ENCODE measurements at regions not wholly inside any gene's neighbourhood (a gene's known extent, or its start where the extent isn't known, plus 50 kb on each side); places are given as distances from the start of the nearest gene placed in this dataset.

DNA sequence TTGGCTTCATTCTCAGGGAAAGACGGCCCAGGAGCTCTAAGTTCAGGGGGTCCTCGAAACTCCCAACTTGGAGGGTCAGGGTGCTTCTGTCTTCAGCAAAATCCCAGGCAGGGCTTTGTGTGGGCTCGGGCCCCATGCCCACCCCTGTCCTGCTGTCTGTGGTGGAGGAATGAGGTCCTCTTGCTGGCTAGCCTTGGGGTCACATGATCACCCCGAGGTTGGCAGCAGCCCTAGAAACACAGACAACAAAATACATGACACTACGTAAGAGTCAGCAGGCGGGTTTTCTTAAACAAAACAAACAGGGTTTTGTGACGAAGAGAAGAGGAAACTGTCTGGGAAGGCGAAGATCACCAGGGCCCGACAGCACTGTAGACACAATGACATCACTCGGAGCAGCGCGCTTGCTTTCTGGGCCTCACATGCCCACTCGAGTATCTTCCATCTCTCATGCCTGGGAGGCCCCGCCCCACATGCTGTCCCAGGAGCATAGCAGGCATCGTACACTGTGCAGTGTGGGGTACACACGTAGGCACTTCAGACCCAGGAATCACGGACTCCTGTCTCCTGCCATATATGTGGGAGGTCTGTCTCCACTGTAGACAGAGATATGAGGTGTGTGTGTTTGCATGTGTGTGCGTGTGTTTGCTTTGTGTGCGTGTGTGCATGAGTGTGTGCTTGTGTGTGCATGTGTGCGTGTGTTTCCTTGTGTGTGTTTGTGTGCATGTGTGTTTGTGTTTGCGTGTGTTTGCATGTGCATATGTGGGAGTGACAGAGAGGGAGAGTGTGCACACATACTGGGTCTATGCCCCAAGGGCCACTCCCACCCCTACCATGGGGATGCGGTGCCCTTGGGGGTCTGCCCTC lies 94.7 kb downstream of the SIK1 start:
- DNase-seq, result peak; percentile 93

DNA sequence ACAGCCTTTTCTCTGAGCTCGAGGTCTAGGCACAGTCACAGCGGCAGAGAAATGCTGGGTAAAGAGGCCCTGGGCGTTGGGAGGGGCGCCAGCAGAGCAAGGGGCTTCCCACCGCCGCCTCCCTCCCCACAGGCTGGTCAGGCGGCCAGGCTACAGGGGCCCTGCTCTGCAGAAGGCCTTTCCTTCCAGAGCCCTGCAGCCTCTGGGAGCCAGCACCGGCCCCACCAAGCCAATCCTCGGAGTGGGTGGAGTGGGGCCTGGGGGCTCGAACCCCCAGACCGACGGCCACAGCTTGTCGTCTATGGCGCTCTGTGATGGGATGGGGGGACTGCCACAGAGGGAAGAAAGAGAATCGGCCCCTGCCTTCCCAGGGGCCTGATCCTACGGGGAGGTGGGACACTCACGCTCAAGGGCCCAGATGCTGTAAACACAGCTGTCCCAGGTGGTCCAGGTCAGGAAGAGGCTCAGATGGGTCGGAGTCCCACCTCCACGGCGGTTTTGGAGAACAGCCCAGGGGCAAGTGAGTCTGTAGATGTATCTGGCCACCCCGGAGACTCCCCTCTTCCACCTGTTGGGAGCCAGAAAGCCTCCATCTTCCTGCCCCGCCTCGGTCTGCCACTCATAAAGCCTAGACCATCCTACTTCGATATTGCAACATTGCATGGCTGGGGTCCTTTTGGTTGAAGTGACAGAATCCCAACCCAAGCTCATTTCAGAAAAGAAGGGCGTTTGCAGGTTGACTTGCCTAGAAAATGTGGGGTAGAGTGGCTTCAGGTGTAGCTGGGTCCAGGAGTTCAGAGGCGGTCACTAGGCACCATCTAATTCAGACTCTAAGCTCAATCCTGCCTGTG lies 95.6 kb downstream of the SIK1 start:
- DNase-seq, result no peak

DNA sequence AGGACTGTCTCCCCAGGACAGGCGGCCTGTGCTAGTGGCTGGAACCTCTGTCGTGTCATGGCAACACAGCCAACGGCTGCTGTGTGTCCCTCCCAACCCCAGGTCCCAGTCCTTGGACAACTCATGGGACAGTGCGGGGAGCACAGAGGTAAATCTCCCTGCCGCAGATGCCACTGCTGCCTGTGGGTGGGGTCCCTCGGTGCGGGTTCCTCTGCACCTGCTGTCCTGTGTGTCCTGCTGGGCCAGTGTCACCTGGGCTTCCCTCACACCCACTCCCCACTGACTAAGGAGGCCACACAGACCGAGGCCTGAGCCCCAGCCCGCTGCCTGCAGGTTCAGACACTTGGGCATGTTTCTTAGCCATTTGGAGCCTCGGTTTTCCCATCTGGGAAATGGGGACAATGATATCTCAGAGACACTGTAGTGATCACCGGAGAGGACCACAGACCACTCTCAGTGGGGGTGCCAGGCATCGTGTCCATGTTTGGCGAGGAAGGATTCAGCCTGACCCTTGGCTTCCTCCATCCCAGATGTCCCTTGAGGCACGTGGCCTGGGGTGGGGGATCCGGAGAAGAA lies 96.5 kb downstream of the SIK1 start:
- no peak for DNase-seq

DNA sequence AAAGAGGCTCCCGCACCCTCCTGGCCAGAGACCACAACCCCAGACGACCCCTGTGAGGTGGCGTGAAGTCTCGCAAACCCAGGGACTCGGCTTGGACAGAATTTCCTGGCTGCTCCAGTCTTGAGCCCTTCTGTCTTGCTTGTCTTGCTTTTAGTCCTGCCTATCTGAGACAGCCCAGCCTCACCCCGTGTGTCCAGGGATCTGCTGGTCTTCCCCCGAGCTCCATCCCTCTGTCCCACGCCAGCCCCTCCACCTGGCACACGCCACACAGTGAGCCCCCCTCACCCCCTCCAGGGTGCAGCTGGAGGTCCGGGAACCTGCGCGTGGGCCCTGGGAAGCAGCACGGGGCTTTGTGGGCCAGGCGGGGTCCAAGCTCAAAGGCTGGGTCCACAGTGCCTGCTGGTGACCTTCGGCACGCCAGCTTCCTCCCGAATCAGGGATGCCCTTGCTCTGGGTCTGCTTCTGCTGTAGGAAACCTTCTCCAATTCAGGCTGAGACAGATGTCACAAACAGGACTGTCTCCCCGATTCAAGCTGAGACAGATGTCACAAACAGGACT lies 97.1 kb downstream of the SIK1 start:
- DNase-seq, result no peak

DNA sequence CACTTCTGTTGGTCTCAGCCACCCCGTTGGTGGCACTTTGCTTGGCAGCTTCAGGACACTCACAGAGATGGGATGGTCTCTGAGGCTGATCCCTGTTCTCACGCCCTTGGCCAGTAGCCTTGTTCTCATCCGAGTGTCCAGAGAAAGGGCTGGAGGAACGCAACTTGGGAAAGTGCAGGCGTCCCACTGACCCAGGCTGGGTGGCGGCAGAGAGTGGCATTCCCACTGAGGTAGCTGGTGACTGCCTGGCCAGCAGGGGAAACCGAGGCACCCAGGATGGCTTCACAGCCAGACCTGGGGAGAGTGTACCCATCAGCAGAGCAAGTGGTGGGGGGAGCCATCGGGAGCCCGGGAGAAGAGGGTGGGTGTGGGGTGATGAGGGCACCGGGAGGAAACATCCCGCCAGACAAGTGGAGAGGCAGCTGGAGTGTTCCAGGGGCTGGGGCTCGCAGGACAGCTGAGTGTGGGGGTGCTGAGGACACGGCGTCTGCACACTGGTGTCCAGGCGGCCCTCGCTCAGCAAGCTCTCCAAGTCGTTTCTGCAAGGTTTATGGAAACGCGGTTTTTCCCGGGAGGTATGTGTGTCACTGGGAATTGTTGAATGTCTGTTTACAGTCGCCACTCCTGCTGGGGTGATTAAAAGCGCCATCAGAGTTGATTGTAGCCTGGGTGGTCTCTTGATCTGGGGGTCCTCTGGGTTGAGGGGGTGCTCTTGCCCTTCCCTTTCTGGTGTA lies 97.8 kb downstream of the SIK1 start:
- DNase-seq, result no peak

DNA sequence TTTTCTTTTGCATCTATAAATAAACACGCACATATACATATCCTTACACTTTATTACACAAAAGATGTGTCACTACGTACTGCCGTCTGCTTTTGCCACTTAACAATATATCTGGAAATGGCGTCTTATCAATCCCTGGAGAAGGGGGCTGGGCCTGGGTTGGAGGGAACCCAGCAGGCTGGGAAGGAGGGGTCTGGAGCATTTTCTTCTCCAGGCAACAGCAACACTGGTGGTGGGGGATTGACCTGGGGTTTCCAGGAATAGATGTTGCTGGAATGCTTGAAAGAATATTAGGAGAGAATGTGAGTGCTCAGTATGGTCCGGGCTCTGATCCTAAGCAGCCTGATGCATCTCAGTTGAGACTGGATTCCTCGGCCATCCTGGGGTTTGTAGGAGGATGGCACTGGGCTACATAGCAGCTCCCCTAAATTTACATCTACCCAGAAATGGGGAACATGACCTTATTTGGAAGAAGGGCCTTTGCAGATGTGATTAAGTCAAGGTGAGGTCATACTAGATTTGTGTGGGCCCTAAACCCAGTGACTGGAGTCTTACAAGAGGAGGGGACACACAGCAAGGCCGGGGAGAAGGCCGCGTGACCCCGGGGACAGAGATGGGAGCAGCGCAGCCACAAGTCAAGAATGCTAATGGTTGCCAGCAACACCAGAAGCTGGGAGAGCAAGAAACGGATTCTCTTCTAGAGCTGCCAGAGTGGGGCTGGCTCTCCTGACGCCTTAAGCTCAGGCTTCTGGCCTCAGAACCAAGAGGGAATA lies 98.6 kb downstream of the SIK1 start:
- DNase-seq, result no peak

DNA sequence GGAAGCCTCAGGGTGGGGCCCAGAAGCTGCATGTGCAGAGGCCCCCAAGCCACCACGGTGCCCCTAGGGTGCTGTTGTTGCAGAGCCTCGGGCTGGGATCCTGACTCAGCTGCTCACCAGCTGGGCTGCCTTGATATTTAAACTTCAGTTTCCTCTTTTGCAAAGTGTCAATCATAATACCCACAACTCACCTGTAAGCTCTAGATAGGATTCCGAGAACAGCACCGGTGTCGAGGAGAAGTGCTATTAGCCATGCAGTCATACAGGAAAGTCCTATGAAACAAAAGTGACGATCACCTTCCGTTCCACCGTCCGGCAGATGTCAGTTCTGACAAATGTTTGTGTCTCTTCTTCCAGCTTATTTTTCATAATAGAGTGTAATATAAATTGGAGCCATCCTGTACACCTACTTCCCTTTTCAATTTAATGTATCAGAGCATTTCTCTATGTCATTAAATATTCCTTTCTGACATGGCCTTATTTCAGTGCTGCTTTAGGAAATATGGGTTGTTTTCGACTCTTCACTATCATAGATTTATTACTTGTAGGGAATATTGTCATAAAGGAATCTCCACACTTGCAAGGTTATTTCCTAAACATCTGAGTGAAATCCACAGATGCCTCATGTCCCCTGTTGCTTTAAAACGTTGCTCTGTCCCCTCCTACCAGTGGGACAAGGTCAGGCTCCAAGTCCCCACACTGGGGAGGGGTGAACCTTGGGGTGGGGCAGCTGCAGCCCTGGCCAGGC lies 100.8 kb downstream of the SIK1 start:
- DNase-seq, result no peak

DNA sequence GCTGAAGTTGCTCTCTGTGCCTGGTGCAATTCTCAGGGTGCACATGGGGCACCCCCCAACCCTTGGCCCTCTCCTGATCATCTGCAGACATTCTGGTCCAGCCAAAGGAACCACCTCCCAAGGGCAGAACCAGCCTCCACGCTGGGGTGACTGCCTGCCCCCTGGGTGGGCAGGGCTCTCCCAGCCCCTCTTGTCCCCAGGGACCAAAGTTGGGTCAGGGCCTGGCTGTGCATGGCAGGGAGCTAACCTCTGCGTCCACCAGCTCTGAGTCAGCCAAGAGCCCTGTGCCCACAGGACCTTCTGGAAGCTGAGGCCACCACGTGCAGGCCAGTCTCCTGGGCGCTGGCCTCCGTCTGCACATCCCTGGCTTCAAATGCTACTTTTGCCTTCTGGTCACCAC lies 101.9 kb downstream of the SIK1 start:
- no peak for DNase-seq

DNA sequence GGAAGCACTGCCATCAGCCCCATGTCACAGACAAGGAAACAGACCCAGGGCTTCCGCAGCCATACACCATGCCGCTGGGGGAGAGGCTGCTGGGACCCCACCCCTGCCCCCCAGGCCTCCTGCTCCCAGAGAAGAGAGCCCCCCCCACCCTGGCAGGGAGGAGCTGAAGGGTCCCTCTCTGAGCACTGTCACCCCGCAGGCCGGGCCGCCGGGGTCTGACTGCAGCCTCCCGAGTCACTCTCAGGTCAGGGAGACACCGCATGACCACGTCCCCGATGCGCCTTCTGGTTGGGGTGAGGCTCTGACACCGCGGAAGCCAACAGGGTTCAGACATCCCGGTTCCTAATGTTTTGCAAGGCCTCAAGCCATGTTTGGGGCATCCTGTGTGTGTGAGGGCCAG lies 102.3 kb downstream of the SIK1 start:
- DNase-seq, result no peak

DNA sequence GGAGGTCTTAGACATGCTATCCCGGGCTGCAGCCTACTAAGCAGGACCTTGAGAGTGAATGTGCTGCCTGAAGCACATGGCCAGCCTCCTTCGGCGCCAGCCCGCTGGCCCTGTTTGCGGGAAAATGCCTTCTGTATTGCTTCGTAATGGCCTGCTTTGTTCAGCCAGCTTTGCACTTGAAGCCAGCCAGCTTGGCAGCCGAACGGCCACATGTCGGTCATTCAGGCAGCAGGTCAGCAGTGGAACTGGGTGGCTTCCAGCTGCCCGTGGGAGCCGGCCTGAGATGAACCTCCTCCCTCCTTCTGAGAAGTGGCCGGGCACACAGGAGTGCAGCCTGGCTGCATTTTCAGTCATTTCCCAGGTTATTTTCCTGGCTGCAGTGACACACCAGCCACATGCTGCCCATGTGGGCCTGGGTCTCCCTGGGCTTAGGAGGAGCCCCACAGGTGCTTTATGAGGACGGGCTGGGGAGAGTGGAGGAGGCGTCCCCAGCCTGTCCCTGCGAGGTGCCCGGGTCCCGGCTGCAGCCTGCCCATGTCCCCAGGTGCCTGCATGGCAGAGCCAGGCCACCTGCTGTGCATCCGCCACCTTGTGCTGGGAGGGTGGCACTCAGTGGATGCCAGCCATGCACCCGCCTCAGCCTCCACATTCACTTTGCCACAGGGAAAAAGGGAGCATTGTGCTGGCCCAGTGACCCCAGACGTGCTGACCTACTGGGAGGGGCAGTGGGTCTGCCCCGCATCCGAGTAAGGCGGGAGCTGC lies 103.5 kb downstream of the SIK1 start:
- no peak for DNase-seq

DNA sequence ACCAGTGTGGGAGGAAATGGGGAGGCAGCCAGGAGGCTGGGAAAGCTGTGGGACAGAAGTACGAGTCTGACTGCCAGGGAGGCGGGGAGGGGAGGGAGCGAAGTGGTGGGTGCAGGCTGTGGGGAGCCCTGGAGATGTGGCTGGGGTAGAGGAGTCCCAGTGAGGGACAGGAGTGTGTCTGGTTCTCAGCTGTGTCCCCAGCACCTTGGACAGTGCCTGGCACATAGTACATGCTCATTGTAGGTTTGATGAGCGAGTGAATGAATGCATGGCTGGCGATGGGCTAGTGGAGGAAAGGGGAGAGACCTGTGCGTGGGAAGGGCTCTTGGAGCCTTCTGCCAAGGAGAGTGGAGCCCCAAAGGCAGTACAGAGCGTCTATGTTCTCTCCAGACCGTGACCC lies 104.1 kb downstream of the SIK1 start:
- DNase-seq, result no peak

DNA sequence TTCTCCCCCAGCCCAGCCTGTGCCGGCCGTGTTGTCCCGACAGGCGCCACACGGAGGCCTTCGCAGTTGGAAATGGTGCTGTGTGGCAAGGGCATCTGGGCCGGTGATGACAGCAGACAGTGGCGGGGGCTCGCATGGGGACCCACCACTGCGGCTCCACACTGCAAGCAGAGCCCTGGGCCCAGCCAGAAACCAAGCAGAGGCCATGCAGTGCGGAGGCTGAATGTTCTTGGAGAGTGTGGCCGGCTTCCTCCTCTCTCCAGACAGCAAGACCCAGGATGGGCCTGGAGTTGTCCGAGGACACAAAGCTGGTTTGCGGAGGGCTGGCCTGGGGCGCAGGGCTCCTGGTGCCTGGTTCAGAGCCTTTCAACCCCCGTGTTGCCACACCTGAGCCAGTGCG lies 104.6 kb downstream of the SIK1 start:
- no peak for DNase-seq

DNA sequence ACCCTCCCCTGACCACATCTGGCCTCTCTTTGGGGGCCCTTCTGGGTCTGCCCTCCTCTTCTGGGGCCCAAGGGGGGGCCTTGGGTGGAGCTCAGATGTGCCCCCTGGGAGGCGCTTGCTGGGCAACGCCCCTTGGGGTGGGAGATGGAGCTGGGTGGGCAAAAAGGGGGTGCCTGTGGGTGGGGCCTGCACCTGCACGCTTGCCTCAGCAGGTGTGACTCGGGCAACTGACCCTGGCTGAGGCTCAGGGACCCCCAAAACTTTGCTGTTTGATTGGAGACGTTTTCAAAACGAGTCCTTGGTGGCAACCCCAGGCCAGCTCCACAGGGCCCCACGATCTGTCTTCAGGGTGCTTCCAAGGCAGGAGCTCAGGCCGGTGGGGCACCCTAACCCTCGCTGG lies 105.3 kb downstream of the SIK1 start:
- no peak for DNase-seq

DNA sequence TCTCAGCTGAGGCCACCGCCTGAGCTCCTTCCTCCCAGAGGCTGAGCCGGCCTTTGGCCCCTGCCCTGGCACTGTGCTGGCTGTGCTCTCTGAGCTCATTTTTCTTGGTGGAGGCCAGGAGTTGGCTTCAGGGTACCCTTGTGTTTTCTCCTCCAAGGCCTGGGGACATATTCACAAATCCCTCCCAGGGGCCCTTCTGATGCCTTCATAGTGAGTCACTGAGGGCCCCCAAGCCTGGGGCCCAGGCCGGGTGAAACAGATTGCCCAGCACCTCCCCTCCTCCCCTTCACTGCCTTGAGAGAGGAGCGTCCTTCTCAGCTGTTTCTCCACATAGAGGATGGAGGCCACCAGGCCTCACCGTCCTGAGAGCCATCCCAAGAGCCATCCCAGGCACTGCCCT lies 105.8 kb downstream of the SIK1 start:
- no peak for DNase-seq

DNA sequence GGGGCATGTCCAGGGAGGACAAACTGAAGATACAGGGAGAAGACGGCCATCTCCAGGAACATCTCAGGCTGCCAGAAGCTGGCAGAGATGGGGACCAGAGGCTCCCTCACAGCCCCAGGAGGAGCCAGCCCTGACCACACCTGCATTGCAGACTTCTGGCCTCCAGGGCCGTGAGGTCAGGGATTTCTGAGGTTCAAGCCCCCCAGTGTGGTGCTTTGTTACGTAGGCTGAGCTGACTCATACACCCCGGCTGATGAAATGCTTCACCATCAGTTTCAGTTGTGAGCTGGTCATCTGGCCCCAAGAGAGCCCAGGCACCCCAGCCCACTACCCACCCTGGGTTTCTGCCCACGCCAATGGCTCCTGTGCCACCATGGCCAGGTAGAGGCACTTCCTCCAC lies 106.4 kb downstream of the SIK1 start:
- DNase-seq, result no peak

DNA sequence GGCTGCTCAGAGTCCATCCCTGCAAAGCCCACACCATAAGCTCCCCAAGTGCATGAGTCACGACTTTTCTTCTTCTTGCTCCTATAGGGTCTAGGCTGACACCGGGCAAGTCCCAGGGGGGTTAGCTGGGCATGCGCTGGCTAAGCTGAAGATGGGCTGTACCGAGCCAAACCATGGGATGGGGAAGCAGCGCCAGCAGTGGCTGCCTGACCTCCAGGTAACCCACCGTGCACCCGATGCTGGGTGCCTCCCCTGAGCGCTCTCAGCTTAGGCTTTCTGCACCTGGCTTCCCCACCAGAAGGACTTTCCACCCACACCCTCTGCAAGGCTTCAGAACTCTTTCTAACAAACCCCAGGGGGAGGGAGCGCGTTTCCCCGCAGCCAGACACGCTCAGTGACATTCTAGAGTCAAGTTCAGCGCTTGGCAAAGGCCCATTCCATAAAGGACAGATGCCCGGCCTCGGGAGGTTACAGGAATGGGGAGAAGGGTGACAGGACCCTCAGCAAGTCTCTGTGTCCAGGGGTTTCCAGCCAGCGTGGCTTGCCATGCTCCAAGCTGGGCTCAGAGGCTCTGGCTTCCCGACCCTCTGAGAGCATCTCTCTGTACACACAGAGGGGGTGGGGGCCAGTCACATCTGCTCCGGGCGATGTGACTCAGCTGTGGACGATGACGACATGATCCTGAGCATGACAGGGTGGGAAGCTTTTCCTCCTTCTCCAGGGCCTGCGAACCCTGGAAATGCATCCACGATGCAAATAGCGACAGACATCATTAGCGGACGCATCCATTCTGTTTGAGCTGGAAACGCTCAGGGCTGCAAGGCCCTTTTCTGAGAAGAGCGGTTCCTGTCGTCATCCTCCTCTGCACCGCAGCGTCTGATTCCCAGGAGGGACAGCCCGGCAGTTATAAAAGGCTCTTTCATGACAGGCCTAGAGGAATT lies 107.8 kb downstream of the SIK1 start:
- DNase-seq, result no peak

DNA sequence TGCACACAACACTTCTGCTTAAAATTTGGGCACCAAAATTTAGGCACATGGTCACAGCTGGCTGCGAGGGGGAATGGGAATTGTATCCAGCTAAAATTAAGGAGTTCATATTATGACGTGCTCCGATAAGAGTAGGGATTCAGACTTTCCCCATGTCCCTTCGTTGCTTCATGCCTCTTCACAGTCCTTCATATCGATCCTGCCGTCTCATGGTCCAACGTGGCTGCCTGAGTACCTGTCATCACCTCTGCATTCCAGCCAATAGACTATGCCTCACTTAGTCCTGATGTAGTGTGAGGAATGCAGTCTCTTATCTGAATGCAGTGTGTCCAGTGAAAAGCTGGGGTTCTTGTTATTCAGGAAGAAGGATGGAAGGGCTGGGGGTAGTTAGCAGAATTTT lies 108.6 kb downstream of the SIK1 start:
- DNase-seq, result no peak

DNA sequence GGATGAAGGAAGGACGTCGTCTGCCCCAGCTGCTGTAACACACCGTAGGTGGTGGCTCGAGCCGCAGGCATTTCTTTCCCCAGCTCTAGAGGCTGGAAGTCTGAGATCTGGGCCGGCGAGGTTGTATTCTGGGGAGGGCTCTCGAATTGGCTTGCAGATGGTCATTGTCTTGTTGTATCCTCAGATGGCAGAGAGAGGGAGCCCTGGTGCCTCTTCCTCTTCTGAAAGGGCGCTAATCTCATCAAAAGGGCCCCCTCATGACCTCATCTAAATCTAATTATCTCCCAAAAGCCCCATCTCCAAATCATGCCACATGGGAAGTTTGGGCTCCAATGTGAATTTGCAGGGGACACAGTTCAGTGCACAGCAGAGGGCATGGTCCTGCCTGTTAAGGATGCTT lies 109.0 kb downstream of the SIK1 start:
- DNase-seq, result no peak

DNA sequence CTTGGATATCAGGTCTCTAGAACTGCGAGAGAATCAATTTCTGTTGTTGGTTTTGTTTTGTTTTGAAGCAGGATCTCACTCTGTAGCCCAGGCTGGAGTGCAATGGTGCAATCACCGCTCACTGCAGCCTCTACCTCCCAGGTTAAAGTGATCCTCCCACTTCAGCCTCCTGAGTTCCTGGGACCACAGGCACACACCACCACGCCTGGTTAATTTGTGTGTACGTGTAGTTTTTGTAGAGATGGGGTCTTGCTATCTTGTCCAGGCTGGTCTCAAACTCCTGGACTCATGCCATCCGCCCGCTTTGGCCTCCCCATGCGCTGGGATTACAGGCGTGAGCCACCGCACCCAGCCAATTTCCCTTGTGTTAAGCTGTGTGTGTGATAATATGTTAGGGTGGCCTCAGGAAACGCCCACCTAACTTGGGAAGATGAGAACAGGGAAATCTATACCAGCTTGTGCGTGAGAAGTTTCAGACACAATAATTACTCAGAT lies 109.6 kb downstream of the SIK1 start:
- no peak for DNase-seq
